HCT116 (cell line): ENCODE measurements at regions not wholly inside any gene's neighbourhood (a gene's known extent, or its start where the extent isn't known, plus 50 kb on each side); places are given as distances from the start of the nearest gene placed in this dataset.

ENCODE experiments used
- ATAC-seq: fragments of 200-7000 bp; cut with Tn5 transposase; 2 replicates; pipeline ENCODE4 v1.9.1; 2020; ENCODE audit warnings: mild to moderate bottlenecking, moderate library complexity
- BruUV-seq: library from RNA; stranded (reverse); fragments of 400-500 nt; replicated peaks from 2 replicates; lab custom pipeline; 2021; lab: Mats Ljungman, UMichigan
- CTCF ChIA-PET: fragments of 300-600 bp; sonication (Branson Sonifier 250); formaldehyde crosslinking; loops from one replicate; lab custom pipeline; 2021; ENCODE audit warnings: antibody characterized with exemption; lab: Charles Lee
- POLR2A ChIA-PET: fragments of 300-600, 350-600 bp; sonication (Branson Sonifier 250); formaldehyde crosslinking; loops from one replicate; lab custom pipeline; 2021; ENCODE audit warnings: antibody characterized with exemption; lab: Charles Lee
- RAD21 ChIA-PET, 2 experiments: fragments of 300-600 bp; sonication (Branson Sonifier 250); formaldehyde crosslinking; loops; one replicate each; lab custom pipeline; 2023; ENCODE audit warnings: low total read pairs in 2 of 2; ENCODE audit not compliant: uncharacterized antibody in 2 of 2, unreplicated experiment in 2 of 2, low non-redundant PET in 1 of 2; lab: Charles Lee
- DNase-seq: peaks from one replicate; pipeline ENCODE4 v3.0.0-alpha.2; 2010; ENCODE audit warnings: low read depth, low spot score
- H2AFZ ChIP-seq: fragments of 200-600 bp; shearing (Covaris generic), sonication (generic); 2 replicates; pipeline ENCODE4 v1.6.1; 2017; ENCODE audit warnings: low read depth, mixed run types, mixed read lengths, antibody characterized with exemption, low read length; ENCODE audit not compliant: poor library complexity, severe bottlenecking
- H3K27ac ChIP-seq: 2 replicates; pipeline ENCODE4 v1.5.1; 2012; ENCODE audit warnings: low read depth, low read length
- H3K27me3 ChIP-seq: fragments of 200-600 bp; sonication (generic); 2 replicates; pipeline ENCODE4 v1.6.1; 2016; ENCODE audit warnings: mixed run types, low read length, mixed read lengths; ENCODE audit not compliant: insufficient read depth
- H3K36me3 ChIP-seq, 2 experiments: fragments of 200-500 bp in 1 of 2; fragments of 200-600 bp in 1 of 2; sonication (Bioruptor generic) in 1 of 2; sonication (generic) in 1 of 2; 2 replicates each; pipeline versions ENCODE4 v1.5.1 to v1.6.1; 2014 to 2016; ENCODE audit warnings: low read length in 2 of 2, inconsistent platforms in 1 of 2, mixed read lengths in 1 of 2, mixed run types in 1 of 2; ENCODE audit not compliant: insufficient read depth in 2 of 2, control insufficient read depth in 1 of 2
- H3K4me1 ChIP-seq, 2 experiments: fragments of 200-600 bp in 1 of 2; sonication (generic) in 1 of 2; 2 replicates each; pipeline versions ENCODE4 v1.5.1 to v1.6.1; 2012 to 2017; ENCODE audit warnings: low read length in 2 of 2, inconsistent platforms in 1 of 2, mild to moderate bottlenecking in 1 of 2, mixed read lengths in 1 of 2, mixed run types in 1 of 2, moderate library complexity in 1 of 2; ENCODE audit not compliant: insufficient read depth in 2 of 2, control insufficient read depth in 1 of 2
- H3K4me2 ChIP-seq: fragments of 200-600 bp; sonication (generic); 2 replicates; pipeline ENCODE4 v1.6.1; 2017; ENCODE audit warnings: mixed run types, low read length, mixed read lengths
- H3K4me3 ChIP-seq, 2 experiments: fragments of 200-600 bp in 1 of 2; sonication (generic) in 1 of 2; replicated peaks in 1 of 2; 2 replicates each; pipeline ENCODE4 v1.5.1; 2011 to 2016; ENCODE audit warnings: low read length in 2 of 2, control low read depth in 1 of 2, low read depth in 1 of 2, mild to moderate bottlenecking in 1 of 2, mixed read lengths in 1 of 2, mixed run types in 1 of 2
- H3K79me2 ChIP-seq: fragments of 200-600 bp; sonication (generic); 2 replicates; pipeline ENCODE4 v1.6.1; 2017; ENCODE audit warnings: mild to moderate bottlenecking, mixed run types, low read length, moderate library complexity, mixed read lengths; ENCODE audit not compliant: insufficient read depth
- H3K9ac ChIP-seq: fragments of 200-600 bp; sonication (generic); 2 replicates; pipeline ENCODE4 v1.6.1; 2016; ENCODE audit warnings: low read length, mixed read lengths
- H3K9me2 ChIP-seq: fragments of 200-600 bp; sonication (generic), shearing (Covaris generic); 2 replicates; pipeline ENCODE4 v1.6.1; 2017; ENCODE audit warnings: mixed run types, mild to moderate bottlenecking, moderate library complexity; ENCODE audit not compliant: insufficient read depth
- H3K9me3 ChIP-seq, 2 experiments: fragments of 200-500 bp in 1 of 2; fragments of 200-600 bp in 1 of 2; sonication (Bioruptor generic) in 1 of 2; sonication (generic) in 1 of 2; 2 replicates each; pipeline ENCODE4 v1.6.1; 2014 to 2017; ENCODE audit warnings: low read length in 2 of 2, mixed read lengths in 2 of 2, inconsistent platforms in 1 of 2, low read depth in 1 of 2, mild to moderate bottlenecking in 1 of 2, mixed run types in 1 of 2, moderate library complexity in 1 of 2; ENCODE audit not compliant: control insufficient read depth in 1 of 2, insufficient read depth in 1 of 2
- H4K20me1 ChIP-seq: fragments of 200-600 bp; sonication (generic), shearing (Covaris generic); 2 replicates; pipeline ENCODE4 v1.6.1; 2017; ENCODE audit warnings: mixed run types, mild to moderate bottlenecking, moderate library complexity; ENCODE audit not compliant: insufficient read depth
- ATF3 ChIP-seq: IDR thresholded peaks from 2 replicates; pipeline ENCODE4 v1.6.1; 2012
- CEBPB ChIP-seq: IDR thresholded peaks from 2 replicates; pipeline ENCODE4 v1.6.1; 2012; ENCODE audit warnings: low read depth
- CTCF ChIP-seq, 3 experiments: fragments of 200-600 bp in 1 of 3; sonication (generic) in 1 of 3; IDR thresholded peaks in 2 of 3; conservative IDR thresholded peaks in 1 of 3; 2 replicates each; pipeline ENCODE4 v1.5.1; 2012 to 2017; ENCODE audit warnings: low read depth in 2 of 3, low read length in 2 of 3, antibody characterized with exemption in 1 of 3, borderline replicate concordance in 1 of 3, control low read depth in 1 of 3, mild to moderate bottlenecking in 1 of 3, mixed read lengths in 1 of 3, mixed run types in 1 of 3, moderate library complexity in 1 of 3; ENCODE audit not compliant: insufficient read depth in 1 of 3
- EGR1 ChIP-seq: IDR thresholded peaks from 2 replicates; pipeline ENCODE4 v1.6.1; 2012; ENCODE audit warnings: low read depth
- ELF1 ChIP-seq: IDR thresholded peaks from 2 replicates; pipeline ENCODE4 v1.6.1; 2012; ENCODE audit warnings: low read depth, borderline replicate concordance
- FOSL1 ChIP-seq: IDR thresholded peaks from 2 replicates; pipeline ENCODE4 v1.6.1; 2012; ENCODE audit warnings: low read depth
- JUND ChIP-seq: IDR thresholded peaks from 2 replicates; pipeline ENCODE4 v1.6.1; 2012
- POLR2A ChIP-seq: IDR thresholded peaks from 2 replicates; pipeline ENCODE4 v1.7.0; 2011; ENCODE audit warnings: borderline replicate concordance; ENCODE audit not compliant: insufficient read depth, insufficient read length; ENCODE audit errors: extremely low read depth
- POLR2AphosphoS5 ChIP-seq: IDR thresholded peaks from 2 replicates; pipeline ENCODE4 v1.6.1; 2011; ENCODE audit warnings: mild to moderate bottlenecking, low read depth, low read length, moderate library complexity
- RAD21 ChIP-seq: IDR thresholded peaks from 2 replicates; pipeline ENCODE4 v1.6.1; 2012; ENCODE audit warnings: low read depth, mild to moderate bottlenecking
- SIN3A ChIP-seq: IDR thresholded peaks from 2 replicates; pipeline ENCODE4 v1.6.1; 2012; ENCODE audit warnings: low read depth
- SP1 ChIP-seq: IDR thresholded peaks from 2 replicates; pipeline ENCODE4 v1.6.1; 2012; ENCODE audit warnings: low read depth
- SRF ChIP-seq: IDR thresholded peaks from 2 replicates; pipeline ENCODE4 v1.6.1; 2012; ENCODE audit warnings: low read depth
- ZBTB33 ChIP-seq: IDR thresholded peaks from 2 replicates; pipeline ENCODE4 v1.6.1; 2011; ENCODE audit warnings: mild to moderate bottlenecking, low read length, moderate library complexity; ENCODE audit not compliant: insufficient replicate concordance; ENCODE audit errors: extremely low read depth
- ZFX ChIP-seq: fragments of 450-650 bp; IDR thresholded peaks from 2 replicates; pipeline ENCODE4 v1.6.1; 2017
- ZNF274 ChIP-seq: fragments of 200-500 bp; sonication (Bioruptor generic); IDR thresholded peaks from 2 replicates; pipeline ENCODE4 v1.6.1; 2014; ENCODE audit warnings: mild to moderate bottlenecking, low read depth, low read length, inconsistent platforms
- intact Hi-C: fragments of 100-400 bp; cut with micrococcal nuclease; formaldehyde crosslinking; loops from 2 replicates; pipeline ENCODE4 v1.10.0; 2022
- TF ChIP-seq, protein P1 (sequence below): IDR thresholded peaks from 2 replicates; pipeline ENCODE4 v1.6.1; 2012

DNA sequence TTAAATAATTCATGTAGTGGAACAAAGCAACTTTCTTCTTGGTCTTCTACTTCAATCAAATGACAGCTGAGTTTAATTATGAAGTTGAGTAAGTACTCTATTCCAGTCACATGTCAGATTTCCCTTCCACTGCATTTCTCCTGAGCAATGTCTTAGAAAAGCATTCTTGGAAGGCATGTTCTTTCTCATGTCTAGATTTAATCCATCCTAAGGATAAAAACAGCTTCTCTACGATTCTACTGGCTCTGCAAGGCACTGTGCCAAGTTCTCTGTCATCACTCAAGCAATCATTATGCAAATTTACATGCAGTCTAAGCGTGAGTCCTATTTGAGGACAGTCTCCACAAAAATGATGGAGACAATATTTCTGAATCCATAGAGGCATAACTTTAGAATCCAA, 142.4 kb downstream of the YIPF5 start:
- H3K4me1 ChIP-seq, result no peaks in the 10 kb centered on the region
- H3K9ac ChIP-seq, result no peak overlapping the region
- H3K4me2 ChIP-seq, result no peak overlapping the region
- H2AFZ ChIP-seq, result no peak overlapping the region
- no TSS peak for BruUV-seq
- intact Hi-C loops, result no loop called here
- DNase-seq, result no peak
- H3K36me3 ChIP-seq, result no peaks in the 10 kb centered on the region
- no peaks in the 10 kb centered on the region for H3K9me2 ChIP-seq
- ChIA-PET POLR2A (no interaction called here), CTCF (no interaction called here), RAD21 (no interaction called here)
- H3K9me3 ChIP-seq, result no peaks in the 10 kb centered on the region
- H3K79me2 ChIP-seq, result no peaks in the 10 kb centered on the region
- no peak overlapping the region for H3K4me3 ChIP-seq
- no peak overlapping the region for H3K27ac ChIP-seq
- no peaks in the 10 kb centered on the region for H4K20me1 ChIP-seq
- ATAC-seq, result no peak
- TF ChIP-seq FOSL1 (no peak), POLR2AphosphoS5 (no peak)
- peaks cover 7% of the 10 kb centered on the region; the same call in 1 of the 2 replicates for H3K27me3 ChIP-seq

DNA sequence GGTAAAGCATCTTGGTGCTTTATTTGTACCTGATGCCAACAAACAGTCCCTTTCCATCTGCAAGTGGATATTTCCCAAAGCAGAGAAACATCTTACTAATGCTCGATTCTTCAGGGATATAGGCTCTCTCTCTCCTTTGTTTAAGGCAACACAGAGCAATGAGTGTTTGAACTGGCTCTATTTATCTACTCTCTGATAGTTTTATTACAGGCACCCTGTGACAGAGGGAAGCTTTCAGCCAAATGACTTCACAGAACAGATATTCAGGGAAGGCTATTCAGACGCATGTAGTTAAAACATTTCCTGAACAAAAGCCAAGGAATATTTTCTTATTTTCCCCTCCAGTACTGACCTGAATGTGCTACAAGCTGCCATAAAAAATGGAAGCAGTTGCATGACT, 141.8 kb downstream of the YIPF5 start:
- Histone ChIP-seq H2AFZ (no peak overlapping the region), H3K79me2 (no peaks in the 10 kb centered on the region), H3K9ac (no peak overlapping the region), H3K4me2 (no peak overlapping the region), H3K36me3 (no peaks in the 10 kb centered on the region), H4K20me1 (no peaks in the 10 kb centered on the region), H3K4me3 (no peak overlapping the region), H3K27ac (no peak overlapping the region), H3K9me2 (no peaks in the 10 kb centered on the region), H3K27me3 (peaks cover 7% of the 10 kb centered on the region; the same call in 1 of the 2 replicates), H3K4me1 (no peaks in the 10 kb centered on the region), H3K9me3 (no peaks in the 10 kb centered on the region)
- DNase-seq (no peak), ATAC-seq (no peak)
- ChIA-PET POLR2A (no interaction called here), CTCF (no interaction called here), RAD21 (no interaction called here)
- intact Hi-C loops, result no loop called here
- BruUV-seq, result no TSS peak
- TF ChIP-seq ELF1 (no peak), RAD21 (no peak), CTCF (IDR thresholded peaks at IDR 0.05 in 2 of 3, conservative IDR thresholded peaks at IDR 0.05 in 1 of 3; ENCODE audit: borderline replicate concordance in 1 of 3, insufficient read depth in 1 of 3, low read depth in 2 of 3, low read length in 2 of 3) (no peak), SRF (no peak), POLR2A (no peak), FOSL1 (no peak), SIN3A (no peak), ATF3 (no peak), ZNF274 (no peak), ZFX (no peak), EGR1 (no peak), CEBPB (no peak), JUND (no peak), SP1 (no peak), ZBTB33 (no peak)
- TF ChIP-seq, protein P1, sequence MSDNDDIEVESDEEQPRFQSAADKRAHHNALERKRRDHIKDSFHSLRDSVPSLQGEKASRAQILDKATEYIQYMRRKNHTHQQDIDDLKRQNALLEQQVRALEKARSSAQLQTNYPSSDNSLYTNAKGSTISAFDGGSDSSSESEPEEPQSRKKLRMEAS, result no peak
